ENCODE measurements at regions not wholly inside any gene's neighbourhood (a gene's known extent, or its start where the extent isn't known, plus 50 kb on each side); places are given as distances from the start of the nearest gene placed in this dataset.

DNA sequence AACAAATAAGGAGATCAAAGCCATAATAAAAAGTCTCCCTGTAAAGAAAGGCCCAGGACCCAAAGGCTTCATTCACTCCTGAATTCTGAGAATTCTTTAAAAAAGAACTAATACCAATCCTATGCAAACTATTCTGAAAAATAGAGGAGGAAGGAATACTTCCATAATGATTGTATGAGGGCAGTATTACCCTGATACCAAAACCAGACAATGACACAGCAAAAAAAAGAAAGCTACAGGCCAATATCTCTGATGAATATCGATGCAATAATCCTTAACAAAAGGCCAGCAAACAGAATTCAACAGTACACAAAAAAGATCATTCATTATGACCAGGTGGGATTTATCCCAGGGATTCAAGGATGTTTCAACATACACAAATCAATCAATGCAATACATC is 457.8 kb upstream of the FBXO33 start:
- TF ChIP-seq, protein P1, sequence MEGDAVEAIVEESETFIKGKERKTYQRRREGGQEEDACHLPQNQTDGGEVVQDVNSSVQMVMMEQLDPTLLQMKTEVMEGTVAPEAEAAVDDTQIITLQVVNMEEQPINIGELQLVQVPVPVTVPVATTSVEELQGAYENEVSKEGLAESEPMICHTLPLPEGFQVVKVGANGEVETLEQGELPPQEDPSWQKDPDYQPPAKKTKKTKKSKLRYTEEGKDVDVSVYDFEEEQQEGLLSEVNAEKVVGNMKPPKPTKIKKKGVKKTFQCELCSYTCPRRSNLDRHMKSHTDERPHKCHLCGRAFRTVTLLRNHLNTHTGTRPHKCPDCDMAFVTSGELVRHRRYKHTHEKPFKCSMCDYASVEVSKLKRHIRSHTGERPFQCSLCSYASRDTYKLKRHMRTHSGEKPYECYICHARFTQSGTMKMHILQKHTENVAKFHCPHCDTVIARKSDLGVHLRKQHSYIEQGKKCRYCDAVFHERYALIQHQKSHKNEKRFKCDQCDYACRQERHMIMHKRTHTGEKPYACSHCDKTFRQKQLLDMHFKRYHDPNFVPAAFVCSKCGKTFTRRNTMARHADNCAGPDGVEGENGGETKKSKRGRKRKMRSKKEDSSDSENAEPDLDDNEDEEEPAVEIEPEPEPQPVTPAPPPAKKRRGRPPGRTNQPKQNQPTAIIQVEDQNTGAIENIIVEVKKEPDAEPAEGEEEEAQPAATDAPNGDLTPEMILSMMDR (conservative IDR thresholded peaks at IDR 0.05): no peak
- H3K4me3 Mint-ChIP-seq: no peak overlapping the region
- DNase-seq (ENCODE audit: extremely low spot score, unreplicated experiment): no peak
- H3K9me3 Mint-ChIP-seq: peaks cover 17% of the 10 kb centered on the region
- no peaks in the 10 kb centered on the region for H3K36me3 Mint-ChIP-seq
- H3K27ac Mint-ChIP-seq: no peak overlapping the region
- H3K27me3 Mint-ChIP-seq: no peaks in the 10 kb centered on the region
- no peaks in the 10 kb centered on the region for H3K4me1 Mint-ChIP-seq (ENCODE audit: unreplicated experiment)

DNA sequence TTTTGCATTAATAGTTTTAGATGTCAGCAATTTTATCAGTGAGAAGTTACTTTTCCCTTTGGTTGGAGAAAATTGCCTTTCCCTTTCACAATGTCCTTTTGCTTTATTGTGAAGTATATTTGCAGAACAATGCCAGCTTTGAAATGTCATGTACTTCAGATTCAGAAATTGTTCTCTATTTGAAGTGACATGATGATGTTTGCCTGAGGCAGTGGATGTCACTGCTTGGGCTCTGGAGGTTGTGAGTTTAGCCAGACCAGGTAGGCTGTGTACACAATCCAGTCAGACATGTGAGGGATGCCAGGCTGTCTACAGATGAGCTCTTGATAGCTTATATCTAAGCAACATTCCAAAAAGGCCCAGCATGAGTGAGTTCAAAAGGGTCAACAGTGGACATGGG is 451.9 kb upstream of the FBXO33 start:
- no peak overlapping the region for H3K4me3 Mint-ChIP-seq
- DNase-seq (ENCODE audit: extremely low spot score, unreplicated experiment): no peak
- no peaks in the 10 kb centered on the region for H3K36me3 Mint-ChIP-seq
- peaks cover 13% of the 10 kb centered on the region for H3K9me3 Mint-ChIP-seq
- TF ChIP-seq, protein P1 (conservative IDR thresholded peaks at IDR 0.05): no peak
- H3K27me3 Mint-ChIP-seq: no peaks in the 10 kb centered on the region
- H3K27ac Mint-ChIP-seq: no peak overlapping the region
- H3K4me1 Mint-ChIP-seq (ENCODE audit: unreplicated experiment): no peaks in the 10 kb centered on the region

DNA sequence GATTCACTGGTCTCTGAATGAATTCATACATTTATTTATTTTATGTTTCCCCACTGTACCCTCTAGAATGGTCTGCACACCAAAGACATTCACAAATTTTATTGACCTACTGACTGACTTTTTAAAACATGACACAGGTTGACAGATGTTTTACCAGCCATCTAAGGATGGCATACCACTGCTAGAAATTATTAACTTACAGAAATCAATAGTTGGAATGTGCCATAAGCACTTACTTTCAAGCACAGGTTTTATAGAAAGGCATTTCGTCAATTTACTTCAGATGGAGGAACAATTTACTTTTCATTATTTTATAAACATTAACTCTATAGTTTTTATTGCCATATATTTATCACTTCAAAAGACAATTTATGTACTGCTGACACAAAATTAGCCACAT is 448.7 kb upstream of the FBXO33 start:
- no peaks in the 10 kb centered on the region for H3K27me3 Mint-ChIP-seq
- H3K4me1 Mint-ChIP-seq (ENCODE audit: unreplicated experiment): no peaks in the 10 kb centered on the region
- H3K4me3 Mint-ChIP-seq: no peak overlapping the region
- H3K27ac Mint-ChIP-seq: no peak overlapping the region
- no peak for DNase-seq (ENCODE audit: extremely low spot score, unreplicated experiment)
- TF ChIP-seq, protein P1 (conservative IDR thresholded peaks at IDR 0.05): no peak
- H3K9me3 Mint-ChIP-seq: no peaks in the 10 kb centered on the region
- H3K36me3 Mint-ChIP-seq: no peaks in the 10 kb centered on the region

DNA sequence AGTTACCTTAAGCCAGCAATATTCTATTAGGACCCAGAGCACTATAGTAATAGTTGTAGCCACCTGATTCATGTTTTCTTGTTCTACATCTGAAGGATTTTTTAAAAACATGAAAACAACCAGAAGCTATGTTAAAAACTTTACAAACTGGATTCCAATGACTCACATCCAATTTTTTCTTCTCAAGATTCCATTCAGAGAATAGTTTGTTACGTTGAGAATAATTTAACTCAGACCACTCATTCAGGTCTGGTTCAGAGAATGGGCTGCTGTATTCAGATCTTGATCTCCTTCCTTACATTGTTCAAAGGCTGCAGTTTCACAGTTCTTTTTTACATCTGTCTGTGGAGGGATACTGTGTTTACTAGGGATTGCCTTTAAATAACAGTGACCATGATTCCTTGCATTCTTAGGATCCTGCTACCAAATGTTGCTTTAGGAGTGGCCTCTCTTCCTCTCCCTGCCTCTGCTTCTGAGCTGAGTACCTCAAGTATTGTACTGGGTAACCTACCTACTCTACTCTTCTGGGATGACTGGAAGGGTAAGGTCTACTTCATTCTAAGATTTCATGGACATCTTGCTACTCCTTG is 448.0 kb upstream of the FBXO33 start:
- Mint-ChIP-seq H3K36me3 (no peaks in the 10 kb centered on the region), H3K4me1 (ENCODE audit: unreplicated experiment) (no peaks in the 10 kb centered on the region), H3K9me3 (no peaks in the 10 kb centered on the region), H3K4me3 (no peak overlapping the region), H3K27ac (no peak overlapping the region), H3K27me3 (peaks cover 4% of the 10 kb centered on the region)
- TF ChIP-seq, protein P1 (conservative IDR thresholded peaks at IDR 0.05): no peak
- DNase-seq (ENCODE audit: extremely low spot score, unreplicated experiment): no peak

- H3K27me3 Mint-ChIP-seq: peaks cover 5% of the 10 kb centered on the region
- H3K4me3 Mint-ChIP-seq: no peak overlapping the region
- H3K9me3 Mint-ChIP-seq: no peaks in the 10 kb centered on the region
- no peak for DNase-seq (ENCODE audit: extremely low spot score, unreplicated experiment)
- H3K27ac Mint-ChIP-seq: no peak overlapping the region
- TF ChIP-seq, protein P1 (conservative IDR thresholded peaks at IDR 0.05): no peak
- no peaks in the 10 kb centered on the region for H3K4me1 Mint-ChIP-seq (ENCODE audit: unreplicated experiment)
- no peaks in the 10 kb centered on the region for H3K36me3 Mint-ChIP-seq
Measured at GRCh38 chr14:39877577-39878190, 445.5 kb upstream of the FBXO33 start.

All from type B pancreatic cell (in vitro differentiated cells).